ENCODE measurements at regions not wholly inside any gene's neighbourhood (a gene's known extent, or its start where the extent isn't known, plus 50 kb on each side); places are given as distances from the start of the nearest gene placed in this dataset.

- TF ChIP-seq EZH2phosphoT487 (IDR thresholded peaks at IDR 0.05; ENCODE audit: borderline replicate concordance) (no peak), CTCF (conservative IDR thresholded peaks at IDR 0.05; ENCODE audit: low read length) (no peak)
These were observed 193.2 kb downstream of the POU4F1 start for GRCh38 chr13:78410164-78410563.

All from Loucy (cell line).